Stimulated activated effector memory CD8-positive, alpha-beta T cell treated with anti-CD3 and anti-CD28 coated beads, Interleukin-12 subunit alpha, Interleukin-12 subunit beta, amount 100 ng/mL, for 72 hours (primary cell): ENCODE measurements at regions not wholly inside any gene's neighbourhood (a gene's known extent, or its start where the extent isn't known, plus 50 kb on each side); places are given as distances from the start of the nearest gene placed in this dataset.

ENCODE experiments used
- ATAC-seq: fragments of 150-1000 bp; cut with Tn5 transposase; 2 replicates; pipeline ENCODE4 v1.10.0; 2021
- DNase-seq, 2 donors: peaks; one replicate each; pipeline ENCODE4 v3.0.0; 2021 to 2022; ENCODE audit warnings: low spot score in 2 of 2
- H3K27ac Mint-ChIP-seq: one replicate; pipeline ENCODE4 v1.8.0; 2022; ENCODE audit warnings: mild to moderate bottlenecking, mixed read lengths
- H3K36me3 Mint-ChIP-seq: one replicate; pipeline ENCODE4 v1.8.0; 2022; ENCODE audit warnings: mild to moderate bottlenecking, mixed read lengths
- H3K4me1 Mint-ChIP-seq: one replicate; pipeline ENCODE4 v1.8.0; 2022; ENCODE audit warnings: mixed read lengths
- H3K4me3 Mint-ChIP-seq: one replicate; pipeline ENCODE4 v1.8.0; 2022; ENCODE audit warnings: mild to moderate bottlenecking, mixed read lengths
- H3K9me3 Mint-ChIP-seq: one replicate; pipeline ENCODE4 v1.8.0; 2022; ENCODE audit warnings: mixed read lengths

- H3K27ac Mint-ChIP-seq = no peak overlapping the region
- no peaks in the 10 kb centered on the region for H3K36me3 Mint-ChIP-seq
- no peaks in the 10 kb centered on the region for H3K4me1 Mint-ChIP-seq
- no peak for ATAC-seq
- H3K9me3 Mint-ChIP-seq = peaks cover 3% of the 10 kb centered on the region
- H3K4me3 Mint-ChIP-seq = no peak overlapping the region
- no peak for DNase-seq
These were observed 329.3 kb downstream of the TXNL1 start for GRCh38 chr18:56309104-56309503.

DNA sequence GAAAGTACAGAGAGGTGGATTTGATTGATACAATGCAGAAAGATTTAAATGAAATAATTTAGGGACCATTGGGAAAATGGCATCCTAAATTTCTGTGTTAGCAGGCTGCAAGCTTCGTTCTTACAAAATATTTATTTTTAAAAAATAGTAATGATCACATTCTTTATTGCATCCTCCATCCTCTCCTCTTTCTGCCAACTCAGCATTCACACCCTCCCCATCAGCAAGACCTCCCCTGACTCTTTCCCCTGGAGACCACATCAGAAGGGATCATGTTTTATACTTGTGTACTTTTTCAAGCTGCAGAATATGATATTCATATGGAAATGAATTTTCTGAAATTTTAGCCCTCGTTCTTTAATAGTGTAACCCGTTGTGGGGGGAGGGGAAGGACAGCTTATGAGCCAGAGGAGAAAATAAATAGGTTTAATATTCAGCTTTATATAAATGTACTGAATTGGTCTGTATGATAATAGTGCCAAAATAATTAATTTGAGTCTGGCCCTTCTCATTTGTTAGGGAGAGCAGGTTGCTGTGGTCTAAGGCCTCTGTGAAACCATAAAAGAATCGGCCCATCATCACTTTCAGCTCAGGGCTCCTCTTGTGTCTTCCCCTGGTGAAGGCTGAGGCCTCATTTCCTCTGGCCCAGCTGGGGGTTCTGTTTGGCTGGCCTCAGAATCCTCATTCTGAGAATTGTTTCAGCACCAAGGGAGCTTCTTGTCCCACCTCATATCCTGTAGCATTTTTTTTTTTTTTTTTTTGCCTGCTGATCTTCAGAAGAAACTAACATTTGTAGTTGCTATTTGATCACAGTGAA, 330.8 kb downstream of the TXNL1 start:
- no peak for DNase-seq
- ATAC-seq = no peak
- no peaks in the 10 kb centered on the region for H3K4me1 Mint-ChIP-seq
- no peak overlapping the region for H3K27ac Mint-ChIP-seq
- H3K4me3 Mint-ChIP-seq = no peak overlapping the region
- H3K36me3 Mint-ChIP-seq = no peaks in the 10 kb centered on the region
- H3K9me3 Mint-ChIP-seq = peaks cover 3% of the 10 kb centered on the region

GRCh38 chr18:56306797-56307196, 331.6 kb downstream of the TXNL1 start:
- H3K27ac Mint-ChIP-seq = no peak overlapping the region
- H3K9me3 Mint-ChIP-seq = peaks cover 3% of the 10 kb centered on the region
- no peak overlapping the region for H3K4me3 Mint-ChIP-seq
- no peak for DNase-seq
- no peaks in the 10 kb centered on the region for H3K4me1 Mint-ChIP-seq
- no peaks in the 10 kb centered on the region for H3K36me3 Mint-ChIP-seq
- ATAC-seq = no peak

GRCh38 chr18:56305583-56305982, 332.8 kb downstream of the TXNL1 start:
- Mint-ChIP-seq H3K36me3 (no peaks in the 10 kb centered on the region), H3K4me1 (no peaks in the 10 kb centered on the region), H3K4me3 (no peak overlapping the region), H3K27ac (no peak overlapping the region), H3K9me3 (peaks cover 6% of the 10 kb centered on the region)
- no peak for DNase-seq
- no peak for ATAC-seq

DNA sequence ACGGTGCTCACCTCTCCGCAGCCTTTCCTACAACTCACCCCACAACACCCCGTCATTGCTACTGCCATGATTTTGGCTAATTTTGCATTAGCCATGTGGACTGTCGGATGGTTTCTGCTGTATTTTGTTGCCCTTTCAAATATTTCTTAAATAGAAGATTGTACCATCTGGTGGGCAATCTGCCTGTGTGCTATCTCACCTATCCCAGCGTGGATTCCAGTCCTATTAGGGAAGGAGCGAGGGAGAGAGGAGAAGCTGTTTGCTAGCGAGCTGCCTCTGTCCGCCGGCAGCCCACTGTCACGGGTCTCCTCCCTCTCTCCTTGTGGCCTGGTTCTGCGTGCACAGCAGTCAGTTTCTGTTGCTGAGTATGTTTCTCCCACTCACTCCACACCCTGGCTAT, 336.2 kb downstream of the TXNL1 start:
- no peak for ATAC-seq

GRCh38 chr18:56299740-56300139, 338.7 kb downstream of the TXNL1 start:
- DNase-seq (no peak), ATAC-seq (no peak)
- Mint-ChIP-seq H3K4me1 (no peaks in the 10 kb centered on the region), H3K36me3 (no peaks in the 10 kb centered on the region), H3K9me3 (peaks cover 3% of the 10 kb centered on the region), H3K4me3 (no peak overlapping the region), H3K27ac (no peak overlapping the region)

More for the DNA sequence above, 336.2 kb downstream of the TXNL1 start:
- Mint-ChIP-seq H3K27ac (no peak overlapping the region), H3K36me3 (no peaks in the 10 kb centered on the region), H3K4me3 (no peak overlapping the region), H3K4me1 (no peaks in the 10 kb centered on the region), H3K9me3 (peaks cover 6% of the 10 kb centered on the region)
- DNase-seq = no peak

GRCh38 chr18:56298935-56299334, 339.5 kb downstream of the TXNL1 start:
- no peak for DNase-seq
- H3K36me3 Mint-ChIP-seq = no peaks in the 10 kb centered on the region
- peaks cover 3% of the 10 kb centered on the region for H3K9me3 Mint-ChIP-seq
- ATAC-seq = no peak
- no peak overlapping the region for H3K4me3 Mint-ChIP-seq
- no peaks in the 10 kb centered on the region for H3K4me1 Mint-ChIP-seq
- no peak overlapping the region for H3K27ac Mint-ChIP-seq

DNA sequence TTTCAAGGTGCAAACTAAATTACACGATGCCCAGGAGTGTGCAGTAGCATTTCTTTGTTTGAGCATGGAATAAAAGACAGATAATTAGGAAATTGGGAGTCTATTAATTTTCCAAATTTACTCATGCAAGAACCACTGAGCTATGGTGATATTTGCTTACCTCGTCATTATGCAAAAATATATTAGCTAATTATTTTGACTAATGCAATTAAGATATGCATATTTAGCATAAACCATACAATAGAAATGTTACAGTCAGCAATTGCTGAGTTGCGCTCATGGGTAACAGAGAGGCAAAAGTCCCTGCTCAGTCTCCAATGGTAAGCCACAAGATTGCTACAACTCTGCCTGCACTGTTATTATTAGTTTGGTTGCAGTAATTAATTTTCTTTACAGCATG, 342.0 kb downstream of the TXNL1 start:
- Mint-ChIP-seq H3K4me3 (no peak overlapping the region), H3K27ac (no peak overlapping the region), H3K4me1 (no peaks in the 10 kb centered on the region), H3K9me3 (peaks cover 7% of the 10 kb centered on the region), H3K36me3 (no peaks in the 10 kb centered on the region)
- ATAC-seq (no peak), DNase-seq (no peak)

DNA sequence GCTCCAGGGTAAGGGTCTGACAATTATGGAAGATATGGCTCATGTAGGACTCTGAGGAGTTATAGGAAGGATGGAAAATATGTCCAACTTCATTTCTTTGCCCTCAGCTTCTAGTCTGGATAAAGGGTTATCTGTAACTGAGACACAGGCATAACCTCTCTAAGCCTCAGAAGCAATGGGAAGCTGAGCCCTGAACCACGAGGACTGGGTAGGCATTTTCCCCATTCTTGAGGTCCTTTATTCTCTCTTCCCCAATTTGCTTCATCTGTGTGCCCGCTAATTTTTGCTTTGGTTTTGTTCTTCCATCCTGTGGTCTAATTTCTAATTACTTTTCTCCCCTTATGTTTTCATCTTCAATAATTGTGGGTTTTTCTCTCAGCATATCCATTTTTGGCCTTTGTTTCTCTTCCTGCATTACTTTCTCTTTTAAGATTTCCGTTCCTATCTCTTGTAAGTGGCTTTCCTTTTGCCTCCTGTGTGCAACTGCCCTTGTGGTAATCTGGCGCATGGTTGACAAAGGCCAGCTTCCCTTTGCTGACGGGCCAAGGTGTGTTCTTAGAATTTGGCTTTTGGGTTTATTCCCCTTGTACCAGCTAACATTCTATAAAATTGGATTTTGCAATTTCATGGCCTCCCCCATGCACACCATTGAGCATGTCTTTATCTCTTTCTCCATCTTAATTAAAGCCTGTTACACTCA, 343.8 kb downstream of the TXNL1 start:
- Mint-ChIP-seq H3K36me3 (no peaks in the 10 kb centered on the region), H3K27ac (no peak overlapping the region), H3K4me3 (no peak overlapping the region), H3K9me3 (peaks cover 4% of the 10 kb centered on the region), H3K4me1 (no peaks in the 10 kb centered on the region)
- DNase-seq = no peak
- ATAC-seq = no peak

DNA sequence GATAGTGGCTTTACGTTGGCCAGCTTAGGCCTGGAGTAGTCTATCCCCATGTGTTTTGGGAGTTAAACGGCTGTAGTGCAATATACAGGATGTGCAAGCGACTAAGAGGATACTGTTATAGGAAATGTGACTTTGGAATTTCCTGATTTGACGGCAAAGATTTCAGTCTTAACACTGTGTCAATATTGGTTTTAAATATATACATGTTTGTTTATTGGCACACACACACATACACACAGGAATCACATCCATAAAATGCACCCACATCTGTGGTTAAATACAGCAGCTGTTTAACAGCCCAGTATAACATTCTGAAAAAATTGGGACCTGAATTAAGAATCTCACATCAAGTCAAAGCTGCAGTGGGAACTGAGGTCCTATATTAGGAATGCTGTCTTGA, 347.1 kb downstream of the TXNL1 start:
- no peak overlapping the region for H3K27ac Mint-ChIP-seq
- no peak for ATAC-seq
- H3K36me3 Mint-ChIP-seq = no peaks in the 10 kb centered on the region
- DNase-seq = no peak
- no peaks in the 10 kb centered on the region for H3K4me1 Mint-ChIP-seq
- peaks cover 10% of the 10 kb centered on the region for H3K9me3 Mint-ChIP-seq
- no peak overlapping the region for H3K4me3 Mint-ChIP-seq

DNA sequence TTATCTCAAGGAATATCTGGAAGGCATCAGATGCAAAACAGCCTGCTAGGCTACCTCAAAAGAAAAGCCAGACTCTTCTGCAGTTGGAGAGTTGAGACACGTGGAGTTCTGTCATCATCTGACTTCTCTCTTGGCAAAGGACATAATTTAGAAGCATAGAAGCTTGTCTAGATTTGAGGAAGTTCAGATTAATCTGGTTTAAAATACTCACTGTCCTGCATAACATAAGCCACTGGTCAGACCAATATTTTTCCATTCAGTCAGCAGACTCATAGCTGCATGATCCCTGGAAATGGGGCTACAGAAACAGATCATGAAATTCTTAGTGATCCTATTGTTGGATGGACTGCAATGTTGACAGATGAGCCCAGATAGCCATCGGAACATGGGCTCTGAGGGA, 349.0 kb downstream of the TXNL1 start:
- H3K9me3 Mint-ChIP-seq = peaks cover 13% of the 10 kb centered on the region
- H3K36me3 Mint-ChIP-seq = no peaks in the 10 kb centered on the region
- H3K4me1 Mint-ChIP-seq = no peaks in the 10 kb centered on the region
- H3K27ac Mint-ChIP-seq = no peak overlapping the region
- H3K4me3 Mint-ChIP-seq = no peak overlapping the region
- ATAC-seq (no peak), DNase-seq (no peak)

- H3K4me1 Mint-ChIP-seq = no peaks in the 10 kb centered on the region
- peaks cover 9% of the 10 kb centered on the region for H3K9me3 Mint-ChIP-seq
- ATAC-seq (no peak), DNase-seq (no peak)
- no peaks in the 10 kb centered on the region for H3K36me3 Mint-ChIP-seq
- H3K4me3 Mint-ChIP-seq = no peak overlapping the region
- H3K27ac Mint-ChIP-seq = no peak overlapping the region
These were observed 351.5 kb downstream of the TXNL1 start for GRCh38 chr18:56286775-56287325.

DNA sequence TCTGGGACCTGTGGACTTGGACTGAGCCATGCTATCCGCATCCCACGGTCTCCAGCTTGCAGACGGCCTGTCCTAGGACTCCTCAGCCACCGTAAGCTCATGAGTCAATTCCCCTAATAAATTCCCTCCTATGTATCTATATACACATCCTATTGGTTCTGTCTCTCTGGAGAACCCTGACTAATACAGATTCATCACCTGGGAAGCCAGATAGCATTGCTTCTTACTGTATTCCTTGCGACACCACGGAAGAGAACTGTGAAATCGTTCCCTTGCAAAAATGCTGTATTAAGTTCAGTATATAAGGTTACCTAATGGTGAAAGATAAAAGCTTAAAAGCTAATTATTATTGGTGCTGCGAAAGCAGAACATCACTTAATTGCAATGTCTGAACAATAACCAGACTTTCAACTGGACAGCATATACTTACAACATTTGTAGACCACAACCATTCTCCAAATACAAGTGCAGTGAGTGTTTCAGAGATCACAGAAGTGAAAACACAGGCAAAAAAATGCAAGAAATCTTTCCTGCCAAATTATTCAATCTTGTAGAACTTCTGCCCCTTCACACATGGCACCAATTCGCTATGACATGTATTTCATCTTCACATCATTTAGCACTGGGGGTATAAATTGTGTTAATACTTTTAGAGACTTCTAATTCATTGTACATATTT, 352.9 kb downstream of the TXNL1 start:
- no peak overlapping the region for H3K4me3 Mint-ChIP-seq

GRCh38 chr18:56284319-56284718, 354.1 kb downstream of the TXNL1 start:
- Mint-ChIP-seq H3K9me3 (peaks cover 13% of the 10 kb centered on the region), H3K4me3 (no peak overlapping the region), H3K36me3 (no peaks in the 10 kb centered on the region), H3K4me1 (no peaks in the 10 kb centered on the region), H3K27ac (no peak overlapping the region)
- ATAC-seq (no peak), DNase-seq (no peak)

More for the DNA sequence above, 352.9 kb downstream of the TXNL1 start:
- DNase-seq = no peak
- ATAC-seq = no peak
- Mint-ChIP-seq H3K9me3 (peaks cover 9% of the 10 kb centered on the region), H3K36me3 (no peaks in the 10 kb centered on the region), H3K27ac (no peak overlapping the region), H3K4me1 (no peaks in the 10 kb centered on the region)

- peaks cover 13% of the 10 kb centered on the region for H3K9me3 Mint-ChIP-seq
- no peaks in the 10 kb centered on the region for H3K36me3 Mint-ChIP-seq
- DNase-seq (no peak), ATAC-seq (no peak)
- no peak overlapping the region for H3K27ac Mint-ChIP-seq
- H3K4me1 Mint-ChIP-seq = no peaks in the 10 kb centered on the region
- no peak overlapping the region for H3K4me3 Mint-ChIP-seq
These were observed 355.1 kb downstream of the TXNL1 start for GRCh38 chr18:56283316-56283715.
